ENCODE measurements at regions not wholly inside any gene's neighbourhood (a gene's known extent, or its start where the extent isn't known, plus 50 kb on each side); places are given as distances from the start of the nearest gene placed in this dataset.

DNA sequence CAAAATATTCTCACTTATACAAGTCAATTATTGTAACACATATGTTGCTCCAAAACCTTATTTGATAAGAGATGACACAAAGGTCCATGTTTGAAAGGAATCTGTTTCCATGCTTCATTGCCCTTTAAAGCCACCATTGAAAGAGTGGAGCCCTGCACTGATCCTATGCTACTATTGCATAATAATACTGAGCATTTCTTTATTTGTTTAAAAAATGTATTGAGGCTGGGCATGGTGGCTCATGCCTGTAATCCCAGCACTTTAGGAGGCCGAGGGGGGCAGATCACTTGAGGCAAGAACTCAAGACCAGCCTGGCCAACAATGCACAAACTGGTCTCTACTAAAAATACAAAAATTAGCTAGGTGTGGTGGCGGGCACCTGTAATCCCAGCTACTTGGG, 178.8 kb upstream of the STARD13 start:
- Histone ChIP-seq H3K27me3 (replicated peaks in 2 of 5; ENCODE audit: control insufficient read depth in 4 of 5, insufficient read depth in 5 of 5, low read length in 4 of 5) (no peaks in the 10 kb centered on the region), H3K4me3 (ENCODE audit: control insufficient read depth in 1 of 7, extremely low read depth in 1 of 7, insufficient read depth in 4 of 7, low read depth in 2 of 7, low read length in 6 of 7) (no peak overlapping the region), H3K27ac (ENCODE audit: insufficient read depth in 1 of 2, low read depth in 1 of 2, low read length in 2 of 2, poor library complexity in 1 of 2, severe bottlenecking in 2 of 2) (no peak overlapping the region), H3K36me3 (ENCODE audit: control insufficient read depth in 4 of 4, insufficient read depth in 4 of 4, low read length in 3 of 4) (no peaks in the 10 kb centered on the region), H3K4me1 (ENCODE audit: control extremely low read depth in 1 of 4, control insufficient read depth in 4 of 4, insufficient read depth in 4 of 4, low read length in 3 of 4) (no peaks in the 10 kb centered on the region), H3K9me3 (ENCODE audit: control extremely low read depth in 1 of 5, control insufficient read depth in 4 of 5, insufficient read depth in 2 of 5, low read depth in 1 of 5, low read length in 4 of 5) (peaks cover 0 to 8% (median 0%) of the 10 kb centered on the region in 5 experiments)
- POLR2A ChIA-PET: no interaction called here
- CTCF ChIA-PET: no interaction called here
- 95% methylated on average over 2 of the region's 2 CpGs for WGBS (ENCODE audit: insufficient coverage)
- DNase-seq: no peak

GRCh38 chr13:33466262-33466661, 180.7 kb upstream of the STARD13 start:
- no peaks in the 10 kb centered on the region for H3K27me3 ChIP-seq (replicated peaks in 2 of 5; ENCODE audit: control insufficient read depth in 4 of 5, insufficient read depth in 5 of 5, low read length in 4 of 5)
- ChIA-PET POLR2A (no interaction called here), CTCF (no interaction called here)
- H3K4me3 ChIP-seq (ENCODE audit: control insufficient read depth in 1 of 7, extremely low read depth in 1 of 7, insufficient read depth in 4 of 7, low read depth in 2 of 7, low read length in 6 of 7): no peak overlapping the region
- H3K9me3 ChIP-seq (ENCODE audit: control extremely low read depth in 1 of 5, control insufficient read depth in 4 of 5, insufficient read depth in 2 of 5, low read depth in 1 of 5, low read length in 4 of 5): peaks cover 0 to 7% (median 0%) of the 10 kb centered on the region in 5 experiments
- no peaks in the 10 kb centered on the region for H3K4me1 ChIP-seq (ENCODE audit: control extremely low read depth in 1 of 4, control insufficient read depth in 4 of 4, insufficient read depth in 4 of 4, low read length in 3 of 4)
- no peak overlapping the region for H3K27ac ChIP-seq (ENCODE audit: insufficient read depth in 1 of 2, low read depth in 1 of 2, low read length in 2 of 2, poor library complexity in 1 of 2, severe bottlenecking in 2 of 2)
- DNase-seq: no peak
- no peaks in the 10 kb centered on the region for H3K36me3 ChIP-seq (ENCODE audit: control insufficient read depth in 4 of 4, insufficient read depth in 4 of 4, low read length in 3 of 4)
- WGBS (ENCODE audit: insufficient coverage): no CpG with 5 or more reads among the region's 2 CpGs

GRCh38 chr13:33467556-33467955, 182.0 kb upstream of the STARD13 start:
- H3K27me3 ChIP-seq (replicated peaks in 2 of 5; ENCODE audit: control insufficient read depth in 4 of 5, insufficient read depth in 5 of 5, low read length in 4 of 5): no peaks in the 10 kb centered on the region
- no CpG with 5 or more reads among the region's 3 CpGs for WGBS (ENCODE audit: insufficient coverage)
- no peak overlapping the region for H3K4me3 ChIP-seq (ENCODE audit: control insufficient read depth in 1 of 7, extremely low read depth in 1 of 7, insufficient read depth in 4 of 7, low read depth in 2 of 7, low read length in 6 of 7)
- peaks cover 0 to 5% (median 0%) of the 10 kb centered on the region in 5 experiments for H3K9me3 ChIP-seq (ENCODE audit: control extremely low read depth in 1 of 5, control insufficient read depth in 4 of 5, insufficient read depth in 2 of 5, low read depth in 1 of 5, low read length in 4 of 5)
- no peak overlapping the region for H3K27ac ChIP-seq (ENCODE audit: insufficient read depth in 1 of 2, low read depth in 1 of 2, low read length in 2 of 2, poor library complexity in 1 of 2, severe bottlenecking in 2 of 2)
- DNase-seq: no peak
- no peaks in the 10 kb centered on the region for H3K36me3 ChIP-seq (ENCODE audit: control insufficient read depth in 4 of 4, insufficient read depth in 4 of 4, low read length in 3 of 4)
- H3K4me1 ChIP-seq (ENCODE audit: control extremely low read depth in 1 of 4, control insufficient read depth in 4 of 4, insufficient read depth in 4 of 4, low read length in 3 of 4): no peaks in the 10 kb centered on the region
- ChIA-PET CTCF (no interaction called here), POLR2A (no interaction called here)

GRCh38 chr13:33471204-33471603, 185.6 kb upstream of the STARD13 start:
- POLR2A ChIA-PET: no interaction called here

DNA sequence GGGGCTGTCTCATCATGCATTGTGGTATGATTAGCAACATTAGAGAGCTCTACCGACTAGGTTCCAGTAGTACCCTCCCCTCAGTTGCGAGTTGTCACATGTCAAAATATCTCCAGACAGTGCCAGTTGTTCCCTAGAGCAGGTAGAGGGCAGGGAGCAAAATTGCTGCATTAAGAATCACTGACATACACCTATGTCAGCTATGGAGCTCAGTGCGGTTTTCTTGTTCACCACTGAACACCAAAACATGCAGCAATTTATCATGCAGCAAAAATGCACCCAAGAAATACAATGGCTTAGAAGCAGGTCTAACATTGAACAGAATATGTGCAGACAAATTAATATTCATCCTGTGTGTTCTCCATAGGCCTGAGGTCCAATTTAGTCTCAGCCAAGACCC, 186.9 kb upstream of the STARD13 start:
- POLR2A ChIA-PET: no interaction called here
- no peaks in the 10 kb centered on the region for H3K27me3 ChIP-seq (replicated peaks in 2 of 5; ENCODE audit: control insufficient read depth in 4 of 5, insufficient read depth in 5 of 5, low read length in 4 of 5)
- DNase-seq: no peak
- H3K4me1 ChIP-seq (ENCODE audit: control extremely low read depth in 1 of 4, control insufficient read depth in 4 of 4, insufficient read depth in 4 of 4, low read length in 3 of 4): no peaks in the 10 kb centered on the region
- H3K27ac ChIP-seq (ENCODE audit: insufficient read depth in 1 of 2, low read depth in 1 of 2, low read length in 2 of 2, poor library complexity in 1 of 2, severe bottlenecking in 2 of 2): no peak overlapping the region
- WGBS (ENCODE audit: insufficient coverage): 100% methylated on average over 1 of the region's 3 CpGs
- CTCF ChIA-PET: no interaction called here
- H3K4me3 ChIP-seq (ENCODE audit: control insufficient read depth in 1 of 7, extremely low read depth in 1 of 7, insufficient read depth in 4 of 7, low read depth in 2 of 7, low read length in 6 of 7): no peak overlapping the region
- H3K36me3 ChIP-seq (ENCODE audit: control insufficient read depth in 4 of 4, insufficient read depth in 4 of 4, low read length in 3 of 4): no peaks in the 10 kb centered on the region
- peaks cover 4 to 9% (median 5%) of the 10 kb centered on the region in 5 experiments for H3K9me3 ChIP-seq (ENCODE audit: control extremely low read depth in 1 of 5, control insufficient read depth in 4 of 5, insufficient read depth in 2 of 5, low read depth in 1 of 5, low read length in 4 of 5)

More at GRCh38 chr13:33471204-33471603, 185.6 kb upstream of the STARD13 start:
- H3K36me3 ChIP-seq (ENCODE audit: control insufficient read depth in 4 of 4, insufficient read depth in 4 of 4, low read length in 3 of 4): no peaks in the 10 kb centered on the region
- no peak overlapping the region for H3K27ac ChIP-seq (ENCODE audit: insufficient read depth in 1 of 2, low read depth in 1 of 2, low read length in 2 of 2, poor library complexity in 1 of 2, severe bottlenecking in 2 of 2)
- DNase-seq: no peak
- H3K9me3 ChIP-seq (ENCODE audit: control extremely low read depth in 1 of 5, control insufficient read depth in 4 of 5, insufficient read depth in 2 of 5, low read depth in 1 of 5, low read length in 4 of 5): peaks cover 0 to 5% (median 5%) of the 10 kb centered on the region in 5 experiments
- no peaks in the 10 kb centered on the region for H3K4me1 ChIP-seq (ENCODE audit: control extremely low read depth in 1 of 4, control insufficient read depth in 4 of 4, insufficient read depth in 4 of 4, low read length in 3 of 4)
- CTCF ChIA-PET: no interaction called here
- no peaks in the 10 kb centered on the region for H3K27me3 ChIP-seq (replicated peaks in 2 of 5; ENCODE audit: control insufficient read depth in 4 of 5, insufficient read depth in 5 of 5, low read length in 4 of 5)
- H3K4me3 ChIP-seq (ENCODE audit: control insufficient read depth in 1 of 7, extremely low read depth in 1 of 7, insufficient read depth in 4 of 7, low read depth in 2 of 7, low read length in 6 of 7): no peak overlapping the region

DNA sequence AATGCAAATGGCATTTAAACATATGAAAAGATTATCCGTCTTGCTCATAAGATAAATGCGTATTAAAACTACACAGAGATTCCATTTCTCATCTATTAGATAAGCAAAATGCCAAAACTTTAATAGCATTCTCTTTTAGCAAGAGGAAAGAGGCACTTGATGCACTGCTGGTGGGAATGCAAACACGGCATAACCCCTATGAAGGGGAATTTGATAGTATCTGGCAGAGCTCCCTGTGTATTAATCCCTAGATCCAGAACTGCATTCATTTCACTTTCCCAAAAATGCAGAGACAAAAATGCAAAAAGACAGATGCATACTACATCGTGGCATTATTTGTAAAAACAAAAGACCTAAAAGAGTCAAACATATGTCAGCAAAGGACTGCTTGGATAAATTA, 193.6 kb upstream of the STARD13 start:
- H3K4me3 ChIP-seq (ENCODE audit: control insufficient read depth in 1 of 7, extremely low read depth in 1 of 7, insufficient read depth in 4 of 7, low read depth in 2 of 7, low read length in 6 of 7): no peak overlapping the region
- no peaks in the 10 kb centered on the region for H3K27me3 ChIP-seq (replicated peaks in 2 of 5; ENCODE audit: control insufficient read depth in 4 of 5, insufficient read depth in 5 of 5, low read length in 4 of 5)
- H3K27ac ChIP-seq (ENCODE audit: insufficient read depth in 1 of 2, low read depth in 1 of 2, low read length in 2 of 2, poor library complexity in 1 of 2, severe bottlenecking in 2 of 2): no peak overlapping the region
- ChIA-PET POLR2A (no interaction called here), CTCF (no interaction called here)
- no peaks in the 10 kb centered on the region for H3K4me1 ChIP-seq (ENCODE audit: control extremely low read depth in 1 of 4, control insufficient read depth in 4 of 4, insufficient read depth in 4 of 4, low read length in 3 of 4)
- DNase-seq: no peak
- no peaks in the 10 kb centered on the region for H3K36me3 ChIP-seq (ENCODE audit: control insufficient read depth in 4 of 4, insufficient read depth in 4 of 4, low read length in 3 of 4)
- H3K9me3 ChIP-seq (ENCODE audit: control extremely low read depth in 1 of 5, control insufficient read depth in 4 of 5, insufficient read depth in 2 of 5, low read depth in 1 of 5, low read length in 4 of 5): peaks cover 4 to 14% (median 10%) of the 10 kb centered on the region in 5 experiments
- 100% methylated on average over 2 of the region's 4 CpGs for WGBS (ENCODE audit: insufficient coverage)

DNA sequence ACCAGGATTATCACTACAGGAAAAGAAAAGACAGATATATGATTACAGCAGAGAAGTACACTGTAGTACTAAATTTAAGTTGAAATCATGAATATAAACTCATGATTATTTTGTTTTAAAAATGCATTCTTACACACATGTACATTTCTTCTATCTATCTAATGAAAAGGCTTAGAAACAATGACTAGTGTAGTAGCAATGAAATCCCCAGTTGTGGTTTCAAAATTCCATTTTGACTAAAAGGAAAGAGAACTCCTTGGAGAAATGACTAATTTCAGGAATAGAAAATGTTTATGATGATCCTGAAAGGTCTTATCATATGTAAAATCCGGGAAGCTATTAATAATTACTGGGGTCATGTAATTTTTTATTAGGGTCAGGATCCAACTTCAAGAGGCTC, 195.0 kb upstream of the STARD13 start:
- no peaks in the 10 kb centered on the region for H3K4me1 ChIP-seq (ENCODE audit: control extremely low read depth in 1 of 4, control insufficient read depth in 4 of 4, insufficient read depth in 4 of 4, low read length in 3 of 4)
- ChIA-PET CTCF (no interaction called here), POLR2A (no interaction called here)
- H3K27ac ChIP-seq (ENCODE audit: insufficient read depth in 1 of 2, low read depth in 1 of 2, low read length in 2 of 2, poor library complexity in 1 of 2, severe bottlenecking in 2 of 2): no peak overlapping the region
- H3K36me3 ChIP-seq (ENCODE audit: control insufficient read depth in 4 of 4, insufficient read depth in 4 of 4, low read length in 3 of 4): no peaks in the 10 kb centered on the region
- no peak for DNase-seq
- H3K27me3 ChIP-seq (replicated peaks in 2 of 5; ENCODE audit: control insufficient read depth in 4 of 5, insufficient read depth in 5 of 5, low read length in 4 of 5): no peaks in the 10 kb centered on the region
- WGBS (ENCODE audit: insufficient coverage): no CpG with 5 or more reads among the region's 1 CpG
- peaks cover 4 to 19% (median 10%) of the 10 kb centered on the region in 5 experiments for H3K9me3 ChIP-seq (ENCODE audit: control extremely low read depth in 1 of 5, control insufficient read depth in 4 of 5, insufficient read depth in 2 of 5, low read depth in 1 of 5, low read length in 4 of 5)
- no peak overlapping the region for H3K4me3 ChIP-seq (ENCODE audit: control insufficient read depth in 1 of 7, extremely low read depth in 1 of 7, insufficient read depth in 4 of 7, low read depth in 2 of 7, low read length in 6 of 7)
